ENCODE measurements at regions not wholly inside any gene's neighbourhood (a gene's known extent, or its start where the extent isn't known, plus 50 kb on each side); places are given as distances from the start of the nearest gene placed in this dataset.

- no peak for TF ChIP-seq CTCF (IDR thresholded peaks at IDR 0.05; ENCODE audit: low read depth, low read length)
Measured at GRCh38 chr3:159059395-159059794, 257.5 kb downstream of the MFSD1 start.

DNA sequence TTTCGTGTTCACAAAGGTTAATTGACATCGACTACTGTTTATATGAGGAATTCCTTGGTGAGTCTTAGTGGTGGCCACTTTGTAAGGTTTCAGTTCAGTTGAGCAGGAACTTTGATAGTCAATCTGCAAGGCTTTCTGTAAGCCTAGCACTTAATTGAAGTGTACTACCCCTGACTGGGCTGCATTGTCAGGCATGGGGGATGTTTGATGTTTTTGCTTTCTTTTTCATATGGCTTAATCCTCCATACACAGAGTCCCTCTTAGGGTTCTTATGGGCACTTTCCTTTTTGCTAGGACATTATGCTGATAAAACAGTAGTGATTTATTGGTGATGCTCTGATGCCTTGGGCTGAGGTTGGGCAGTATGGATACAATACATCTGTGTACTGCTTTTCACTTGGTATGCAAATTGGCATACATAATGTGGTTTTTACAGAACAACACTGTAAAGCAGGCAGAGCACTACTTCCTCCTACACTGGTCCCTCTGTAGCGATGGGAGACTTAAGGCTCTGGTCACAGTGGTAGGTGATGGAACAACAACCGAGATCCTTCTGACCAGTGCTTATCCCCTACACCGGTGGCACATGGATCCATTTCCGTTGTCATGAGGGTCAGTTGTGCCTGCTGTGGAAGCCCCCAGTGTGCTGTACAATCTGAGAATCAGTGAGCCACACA lies 261.0 kb downstream of the MFSD1 start:
- H3K4me3 ChIP-seq (ENCODE audit: low read depth, low read length), result no peak overlapping the region
- TF ChIP-seq CTCF (IDR thresholded peaks at IDR 0.05; ENCODE audit: low read depth, low read length), result no peak

More at GRCh38 chr3:159059395-159059794, 257.5 kb downstream of the MFSD1 start:
- H3K4me3 ChIP-seq (ENCODE audit: low read depth, low read length), result no peak overlapping the region

DNA sequence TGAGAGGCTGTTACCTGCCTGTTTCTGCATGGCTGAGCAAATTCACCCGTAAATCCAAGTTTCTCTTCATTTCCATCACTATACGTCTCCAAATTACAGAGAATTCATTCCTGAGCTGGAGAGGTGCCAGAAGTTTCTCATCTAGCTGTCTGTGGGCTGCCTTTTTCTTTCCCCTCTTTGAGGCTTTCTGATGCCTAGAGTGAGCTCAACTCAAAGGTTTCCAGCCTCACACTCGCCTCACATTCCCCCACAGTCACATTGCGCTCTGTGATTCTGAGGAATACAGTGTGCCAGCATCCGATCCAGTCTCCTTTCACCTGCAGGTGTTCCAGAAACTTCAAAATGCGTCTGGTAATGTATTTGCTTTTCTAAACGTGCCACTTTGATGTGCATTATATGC lies 267.2 kb downstream of the MFSD1 start, which contains the start of gene IQCJ:
IQCJ (plus strand) TSS at position 229 of the 400 bp plus-strand sequence.
- TF ChIP-seq CTCF (IDR thresholded peaks at IDR 0.05; ENCODE audit: low read depth, low read length), result no peak
- H3K4me3 ChIP-seq (ENCODE audit: low read depth, low read length), result no peak within 1 kb of the TSS

GRCh38 chr3:159069866-159070425 lies 268.1 kb downstream of the MFSD1 start:
- H3K4me3 ChIP-seq (ENCODE audit: low read depth, low read length), result no peak overlapping the region
- TF ChIP-seq CTCF (IDR thresholded peaks at IDR 0.05; ENCODE audit: low read depth, low read length), result no peak

DNA sequence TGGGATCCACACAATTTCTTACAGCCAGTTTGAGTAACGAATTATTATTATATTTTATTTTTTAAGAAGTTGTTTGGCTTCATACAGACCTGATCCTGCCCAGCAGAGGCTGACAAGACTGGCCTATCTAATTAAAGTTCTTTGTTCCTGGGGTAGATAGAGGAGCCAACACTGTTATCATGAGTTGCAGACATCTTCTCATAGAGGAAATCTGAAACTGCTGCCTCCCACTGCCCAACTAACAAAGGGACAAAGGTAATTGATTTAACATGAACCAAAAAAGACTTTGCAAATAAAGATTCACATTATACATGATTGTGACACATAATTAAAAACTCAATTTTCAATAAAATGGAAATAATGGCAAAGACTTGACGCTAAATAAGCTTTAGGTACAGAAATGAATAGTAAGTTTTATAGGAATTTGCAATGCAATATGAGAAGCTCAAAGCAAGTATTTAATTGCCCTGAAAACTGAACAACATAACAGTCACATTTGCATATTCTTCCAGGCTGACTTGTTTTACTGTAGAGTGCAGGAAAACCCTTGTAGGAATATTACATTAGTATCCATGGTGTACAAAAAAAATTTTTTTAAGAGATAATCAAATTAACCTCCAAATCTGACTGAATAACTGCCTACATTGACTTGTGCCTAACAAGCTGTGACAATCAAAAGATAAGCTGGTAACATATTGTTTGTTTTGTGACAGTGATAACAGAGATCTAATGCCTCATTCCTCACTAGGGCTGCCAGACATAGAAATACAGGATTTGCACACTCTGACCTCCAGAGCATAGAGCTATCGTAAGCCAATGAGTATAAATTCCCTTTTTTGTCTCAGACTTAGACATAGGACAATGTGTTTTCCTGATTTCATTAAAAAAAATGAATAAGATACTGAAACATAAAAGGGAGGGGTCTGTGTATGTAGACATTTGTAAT lies 273.2 kb downstream of the MFSD1 start:
- H3K4me3 ChIP-seq (ENCODE audit: low read depth, low read length), result no peak overlapping the region
- no peak for TF ChIP-seq CTCF (IDR thresholded peaks at IDR 0.05; ENCODE audit: low read depth, low read length)

DNA sequence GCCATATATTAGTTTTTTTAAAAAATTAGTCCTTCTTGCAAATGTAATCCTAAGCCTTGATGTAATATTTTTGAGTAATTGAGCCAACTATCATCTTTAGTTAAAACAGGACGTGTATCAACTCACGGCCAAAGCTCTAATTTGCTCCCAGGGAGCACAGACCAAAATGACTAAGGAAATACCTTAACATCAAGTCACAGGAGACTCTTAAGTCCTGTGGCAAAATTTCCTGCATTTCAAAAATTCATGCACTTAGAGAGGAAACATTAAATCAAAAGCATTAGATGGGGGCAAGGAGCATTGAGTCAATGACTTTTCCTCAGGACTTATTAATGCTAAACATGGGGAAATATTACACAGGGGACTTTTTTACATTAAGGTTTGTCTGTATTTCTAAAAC lies 276.0 kb downstream of the MFSD1 start:
- no peak for TF ChIP-seq CTCF (IDR thresholded peaks at IDR 0.05; ENCODE audit: low read depth, low read length)
- H3K4me3 ChIP-seq (ENCODE audit: low read depth, low read length), result no peak overlapping the region

Data from WI38 (cell line).